ENCODE measurements at regions not wholly inside any gene's neighbourhood (a gene's known extent, or its start where the extent isn't known, plus 50 kb on each side); places are given as distances from the start of the nearest gene placed in this dataset.

DNA sequence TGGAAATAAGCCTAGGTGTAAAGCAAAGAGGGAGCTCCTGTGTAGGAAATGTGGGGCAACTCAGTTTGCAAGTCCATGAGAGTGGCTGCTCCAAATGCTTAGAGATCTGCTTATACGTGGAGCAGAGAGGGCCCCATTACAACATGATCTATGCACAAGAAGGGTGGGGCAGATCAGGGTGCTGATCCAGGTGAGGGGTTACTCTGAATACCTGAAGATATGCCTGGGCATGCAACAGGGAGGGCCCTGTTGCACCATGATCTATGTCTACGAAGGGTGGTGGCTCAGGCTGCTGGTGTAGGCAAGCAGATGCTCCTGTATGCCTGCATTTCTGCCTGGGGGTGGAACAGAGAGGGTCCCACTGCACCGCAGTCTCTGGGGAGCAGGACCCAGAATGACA lies 1121.2 kb downstream of the RAPGEF2 start:
- no peak overlapping the region for H3K4me3 ChIP-seq (ENCODE audit: insufficient read depth, low read depth, low read length)
- Mint-ChIP-seq H3K27ac (ENCODE audit: unreplicated experiment) (no peak overlapping the region), H3K9me3 (ENCODE audit: unreplicated experiment) (peaks cover 2% of the 10 kb centered on the region), H3K27me3 (ENCODE audit: low read depth, unreplicated experiment) (no peaks in the 10 kb centered on the region), H3K4me1 (ENCODE audit: low read depth, unreplicated experiment) (no peaks in the 10 kb centered on the region), H3K36me3 (ENCODE audit: low read depth, unreplicated experiment) (no peaks in the 10 kb centered on the region), H3K4me3 (ENCODE audit: unreplicated experiment) (no peak overlapping the region)
- no peak for DNase-seq (ENCODE audit: low read depth)
- no peaks in the 10 kb centered on the region for H3K36me3 ChIP-seq (ENCODE audit: insufficient read depth, low read length)
- no peaks in the 10 kb centered on the region for H3K4me1 ChIP-seq (ENCODE audit: insufficient read depth, low read length)
- H3K9ac ChIP-seq (ENCODE audit: low read length): no peak overlapping the region
- H3K27ac ChIP-seq (ENCODE audit: low read depth, low read length): no peak overlapping the region
- no peak overlapping the region for H2AFZ ChIP-seq (ENCODE audit: low read depth, low read length)
- H3K9me3 ChIP-seq (ENCODE audit: insufficient read depth, low read depth, low read length): peaks cover 3% of the 10 kb centered on the region
- no peaks in the 10 kb centered on the region for H3K27me3 ChIP-seq (ENCODE audit: insufficient read depth, low read length)
- no peaks in the 10 kb centered on the region for H3K79me2 ChIP-seq (ENCODE audit: insufficient read depth, low read length)
- no peak for FAIRE-seq
- H3K4me2 ChIP-seq (ENCODE audit: low read length): no peak overlapping the region
- TF ChIP-seq, protein P1, sequence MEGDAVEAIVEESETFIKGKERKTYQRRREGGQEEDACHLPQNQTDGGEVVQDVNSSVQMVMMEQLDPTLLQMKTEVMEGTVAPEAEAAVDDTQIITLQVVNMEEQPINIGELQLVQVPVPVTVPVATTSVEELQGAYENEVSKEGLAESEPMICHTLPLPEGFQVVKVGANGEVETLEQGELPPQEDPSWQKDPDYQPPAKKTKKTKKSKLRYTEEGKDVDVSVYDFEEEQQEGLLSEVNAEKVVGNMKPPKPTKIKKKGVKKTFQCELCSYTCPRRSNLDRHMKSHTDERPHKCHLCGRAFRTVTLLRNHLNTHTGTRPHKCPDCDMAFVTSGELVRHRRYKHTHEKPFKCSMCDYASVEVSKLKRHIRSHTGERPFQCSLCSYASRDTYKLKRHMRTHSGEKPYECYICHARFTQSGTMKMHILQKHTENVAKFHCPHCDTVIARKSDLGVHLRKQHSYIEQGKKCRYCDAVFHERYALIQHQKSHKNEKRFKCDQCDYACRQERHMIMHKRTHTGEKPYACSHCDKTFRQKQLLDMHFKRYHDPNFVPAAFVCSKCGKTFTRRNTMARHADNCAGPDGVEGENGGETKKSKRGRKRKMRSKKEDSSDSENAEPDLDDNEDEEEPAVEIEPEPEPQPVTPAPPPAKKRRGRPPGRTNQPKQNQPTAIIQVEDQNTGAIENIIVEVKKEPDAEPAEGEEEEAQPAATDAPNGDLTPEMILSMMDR (IDR thresholded peaks at IDR 0.05; ENCODE audit: insufficient read depth, low read depth, low read length): no peak
- TF ChIP-seq EZH2 (IDR thresholded peaks at IDR 0.05; ENCODE audit: insufficient read depth, low read length): no peak
- H4K20me1 ChIP-seq (ENCODE audit: insufficient read depth, low read length): no peaks in the 10 kb centered on the region

DNA sequence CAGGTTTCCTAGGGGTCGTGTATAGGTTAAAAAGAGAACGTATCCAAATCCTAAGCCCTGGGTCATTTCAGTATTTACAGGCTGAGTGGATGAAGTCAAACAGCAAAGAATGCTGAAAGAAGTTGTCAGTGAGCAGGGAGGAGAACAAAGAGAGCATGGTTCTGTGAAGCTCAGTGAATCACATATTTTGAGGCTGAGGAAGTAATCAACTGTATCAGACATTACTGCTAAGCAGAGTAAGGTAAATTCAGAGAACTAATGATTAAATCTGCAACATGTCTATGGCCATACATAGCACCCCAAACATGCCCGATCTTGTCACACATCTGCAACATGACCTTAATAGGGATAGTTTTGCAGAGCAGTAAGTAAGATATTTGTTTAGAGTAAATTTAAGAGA lies 1130.3 kb downstream of the RAPGEF2 start:
- TF ChIP-seq, protein P1 (IDR thresholded peaks at IDR 0.05; ENCODE audit: insufficient read depth, low read depth, low read length): no peak
- no peak for TF ChIP-seq EZH2 (IDR thresholded peaks at IDR 0.05; ENCODE audit: insufficient read depth, low read length)
- no peaks in the 10 kb centered on the region for H3K27me3 Mint-ChIP-seq (ENCODE audit: low read depth, unreplicated experiment)
- Histone ChIP-seq H3K79me2 (ENCODE audit: insufficient read depth, low read length) (no peaks in the 10 kb centered on the region), H3K36me3 (ENCODE audit: insufficient read depth, low read length) (no peaks in the 10 kb centered on the region), H3K9ac (ENCODE audit: low read length) (no peak overlapping the region), H3K4me1 (ENCODE audit: insufficient read depth, low read length) (no peaks in the 10 kb centered on the region), H3K27me3 (ENCODE audit: insufficient read depth, low read length) (no peaks in the 10 kb centered on the region), H3K4me2 (ENCODE audit: low read length) (no peak overlapping the region), H3K27ac (ENCODE audit: low read depth, low read length) (no peak overlapping the region), H3K9me3 (ENCODE audit: insufficient read depth, low read depth, low read length) (no peaks in the 10 kb centered on the region), H4K20me1 (ENCODE audit: insufficient read depth, low read length) (no peaks in the 10 kb centered on the region), H2AFZ (ENCODE audit: low read depth, low read length) (no peak overlapping the region), H3K4me3 (ENCODE audit: insufficient read depth, low read depth, low read length) (no peak overlapping the region)
- no peak overlapping the region for H3K4me3 Mint-ChIP-seq (ENCODE audit: unreplicated experiment)
- H3K4me1 Mint-ChIP-seq (ENCODE audit: low read depth, unreplicated experiment): peaks cover 3% of the 10 kb centered on the region
- no peaks in the 10 kb centered on the region for H3K36me3 Mint-ChIP-seq (ENCODE audit: low read depth, unreplicated experiment)
- no peak for DNase-seq (ENCODE audit: low read depth)
- no peaks in the 10 kb centered on the region for H3K9me3 Mint-ChIP-seq (ENCODE audit: unreplicated experiment)
- H3K27ac Mint-ChIP-seq (ENCODE audit: unreplicated experiment): no peak overlapping the region
- no peak for FAIRE-seq

DNA sequence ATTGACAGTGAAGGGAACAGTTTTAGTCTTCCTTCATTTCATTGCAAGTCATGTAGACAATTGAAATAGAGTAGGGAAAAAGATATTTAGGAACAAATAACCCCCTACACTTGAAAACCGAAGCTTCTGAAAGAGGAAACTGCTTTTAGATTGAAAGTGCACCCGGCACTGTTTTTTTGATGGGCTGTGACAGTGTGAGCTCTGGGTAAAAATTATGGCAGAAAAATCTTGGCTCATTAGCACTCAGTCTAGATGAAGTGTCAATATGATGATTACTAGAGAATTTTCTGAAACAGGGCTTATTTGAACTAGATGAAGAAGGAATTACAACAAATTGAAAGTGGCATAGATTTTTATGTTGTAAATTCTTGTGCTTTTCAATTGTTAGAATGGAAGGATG lies 1132.4 kb downstream of the RAPGEF2 start:
- H3K36me3 ChIP-seq (ENCODE audit: insufficient read depth, low read length): no peaks in the 10 kb centered on the region
- H3K79me2 ChIP-seq (ENCODE audit: insufficient read depth, low read length): no peaks in the 10 kb centered on the region
- H3K27me3 ChIP-seq (ENCODE audit: insufficient read depth, low read length): no peaks in the 10 kb centered on the region
- H3K27ac ChIP-seq (ENCODE audit: low read depth, low read length): no peak overlapping the region
- FAIRE-seq (no peak), DNase-seq (ENCODE audit: low read depth) (no peak)
- H3K9me3 ChIP-seq (ENCODE audit: insufficient read depth, low read depth, low read length): no peaks in the 10 kb centered on the region
- no peaks in the 10 kb centered on the region for H3K27me3 Mint-ChIP-seq (ENCODE audit: low read depth, unreplicated experiment)
- TF ChIP-seq, protein P1 (IDR thresholded peaks at IDR 0.05; ENCODE audit: insufficient read depth, low read depth, low read length): no peak
- TF ChIP-seq EZH2 (IDR thresholded peaks at IDR 0.05; ENCODE audit: insufficient read depth, low read length): no peak
- peaks cover 3% of the 10 kb centered on the region for H3K4me1 Mint-ChIP-seq (ENCODE audit: low read depth, unreplicated experiment)
- H3K4me1 ChIP-seq (ENCODE audit: insufficient read depth, low read length): no peaks in the 10 kb centered on the region
- H3K27ac Mint-ChIP-seq (ENCODE audit: unreplicated experiment): no peak overlapping the region
- no peaks in the 10 kb centered on the region for H3K9me3 Mint-ChIP-seq (ENCODE audit: unreplicated experiment)
- H2AFZ ChIP-seq (ENCODE audit: low read depth, low read length): no peak overlapping the region
- H3K4me3 ChIP-seq (ENCODE audit: insufficient read depth, low read depth, low read length): no peak overlapping the region
- no peaks in the 10 kb centered on the region for H4K20me1 ChIP-seq (ENCODE audit: insufficient read depth, low read length)
- H3K4me2 ChIP-seq (ENCODE audit: low read length): no peak overlapping the region
- no peaks in the 10 kb centered on the region for H3K36me3 Mint-ChIP-seq (ENCODE audit: low read depth, unreplicated experiment)
- H3K4me3 Mint-ChIP-seq (ENCODE audit: unreplicated experiment): no peak overlapping the region
- no peak overlapping the region for H3K9ac ChIP-seq (ENCODE audit: low read length)
